ENCODE measurements at regions not wholly inside any gene's neighbourhood (a gene's known extent, or its start where the extent isn't known, plus 50 kb on each side); places are given as distances from the start of the nearest gene placed in this dataset.
"Not testable (repeated sequence)": the region's sequence is repeated elsewhere in the genome, so short reads cannot be mapped to it uniquely, and the experiment has no call there.

GRCh38 chr4:64670647-64671046 is 261.4 kb upstream of the TECRL start:
- DNase-seq (ENCODE audit: insufficient read length, low spot score) = no peak
- no peak for TF ChIP-seq CTCF (IDR thresholded peaks at IDR 0.05; ENCODE audit: insufficient read depth, missing control alignments)
- FAIRE-seq = no peak

GRCh38 chr4:64643841-64644240 is 234.6 kb upstream of the TECRL start:
- no peak for DNase-seq (ENCODE audit: insufficient read length, low spot score)
- FAIRE-seq = no peak
- TF ChIP-seq CTCF (IDR thresholded peaks at IDR 0.05; ENCODE audit: insufficient read depth, missing control alignments) = no peak

GRCh38 chr4:64642936-64643335 is 233.7 kb upstream of the TECRL start:
- DNase-seq (ENCODE audit: insufficient read length, low spot score) (no peak), FAIRE-seq (no peak)
- no peak for TF ChIP-seq CTCF (IDR thresholded peaks at IDR 0.05; ENCODE audit: insufficient read depth, missing control alignments)

- DNase-seq (ENCODE audit: insufficient read length, low spot score); FAIRE-seq: not testable (repeated sequence)
Measured at GRCh38 chr4:64640402-64640801, 231.2 kb upstream of the TECRL start.

GRCh38 chr4:64625438-64625837 is 216.2 kb upstream of the TECRL start:
- FAIRE-seq (no peak), DNase-seq (ENCODE audit: insufficient read length, low spot score) (no peak)
- no peak for TF ChIP-seq CTCF (IDR thresholded peaks at IDR 0.05; ENCODE audit: insufficient read depth, missing control alignments)

- peak; percentile 20 for TF ChIP-seq CTCF (IDR thresholded peaks at IDR 0.05; ENCODE audit: insufficient read depth, missing control alignments)
- DNase-seq (ENCODE audit: insufficient read length, low spot score) = no peak
- no peak for FAIRE-seq
Measured at GRCh38 chr4:64617800-64618199, 208.6 kb upstream of the TECRL start.

- DNase-seq (ENCODE audit: insufficient read length, low spot score) (no peak), FAIRE-seq (no peak)
Measured at GRCh38 chr4:64614276-64614675, 205.0 kb upstream of the TECRL start.

More at GRCh38 chr4:64614276-64614675, 205.0 kb upstream of the TECRL start:
- TF ChIP-seq CTCF (IDR thresholded peaks at IDR 0.05; ENCODE audit: insufficient read depth, missing control alignments) = no peak

All from D721Med (cell line).